Stimulated activated CD8-positive, alpha-beta memory T cell treated with anti-CD3 and anti-CD28 coated beads, Interleukin-7, amount 100 ng/mL, for 24 hours (primary cell): ENCODE measurements at regions not wholly inside any gene's neighbourhood (a gene's known extent, or its start where the extent isn't known, plus 50 kb on each side); places are given as distances from the start of the nearest gene placed in this dataset.
"Not testable (repeated sequence)": the region's sequence is repeated elsewhere in the genome, so short reads cannot be mapped to it uniquely, and the experiment has no call there.

Experiments used
- DNase-seq: peaks from one replicate; pipeline ENCODE4 v3.0.0-alpha.2; 2020; ENCODE audit warnings: low read depth

DNA sequence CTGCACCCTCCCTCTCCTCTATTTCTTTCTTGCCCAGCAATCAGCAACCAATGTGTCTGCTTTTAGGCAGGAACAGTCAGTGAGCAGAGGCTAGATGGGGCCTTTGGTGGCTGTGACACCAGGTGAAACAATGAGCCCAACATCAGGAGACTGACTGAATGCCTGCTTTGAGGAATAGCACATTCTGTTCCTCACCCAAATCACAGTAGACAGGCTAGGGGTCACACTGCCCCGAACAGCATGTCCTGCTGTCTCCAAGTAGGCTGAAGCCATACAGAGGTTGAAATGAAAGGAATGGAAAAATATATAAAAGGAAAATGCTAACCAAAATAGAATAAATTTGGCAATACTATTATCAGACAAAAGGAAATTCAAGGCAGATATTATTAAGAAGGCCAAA, 122.5 kb upstream of the GDNF start:
- no peak for DNase-seq

DNA sequence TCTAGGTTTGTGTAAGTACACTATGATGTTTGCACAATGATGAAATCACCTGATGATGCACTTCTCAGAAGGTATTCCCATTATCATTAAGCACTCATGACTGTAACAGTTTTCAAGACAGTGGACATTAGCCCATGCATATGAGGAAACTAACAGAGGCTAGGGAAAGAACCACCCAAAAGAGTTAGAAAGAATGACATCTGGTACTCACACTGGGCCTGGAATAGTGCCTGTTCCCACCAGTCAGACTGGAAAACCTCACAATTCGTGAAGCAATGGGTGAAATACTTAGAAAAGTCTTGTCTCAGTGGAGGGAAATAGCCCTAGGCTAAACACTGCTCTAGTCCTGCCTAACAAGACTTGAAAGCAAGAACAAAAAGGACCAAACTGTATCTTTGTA, 117.4 kb upstream of the GDNF start:
- no peak for DNase-seq

DNA sequence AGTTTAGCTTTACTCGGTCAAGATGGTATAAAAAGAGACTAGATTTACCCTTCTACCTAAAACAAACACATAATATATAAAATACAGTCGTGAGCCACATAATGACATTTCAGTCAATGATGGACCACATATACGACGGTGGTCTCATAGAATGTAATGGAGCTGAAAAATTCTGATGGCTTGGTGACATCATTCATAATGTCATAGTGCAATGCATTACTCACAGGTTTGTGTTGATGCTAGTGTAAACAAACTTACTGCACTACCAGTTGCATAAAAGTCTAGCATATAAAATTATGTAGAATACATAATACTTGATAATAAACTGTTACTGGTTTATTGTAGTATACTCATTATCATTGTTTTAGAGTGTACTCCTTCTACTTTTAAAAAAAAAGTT, 115.9 kb upstream of the GDNF start:
- DNase-seq: no peak

DNA sequence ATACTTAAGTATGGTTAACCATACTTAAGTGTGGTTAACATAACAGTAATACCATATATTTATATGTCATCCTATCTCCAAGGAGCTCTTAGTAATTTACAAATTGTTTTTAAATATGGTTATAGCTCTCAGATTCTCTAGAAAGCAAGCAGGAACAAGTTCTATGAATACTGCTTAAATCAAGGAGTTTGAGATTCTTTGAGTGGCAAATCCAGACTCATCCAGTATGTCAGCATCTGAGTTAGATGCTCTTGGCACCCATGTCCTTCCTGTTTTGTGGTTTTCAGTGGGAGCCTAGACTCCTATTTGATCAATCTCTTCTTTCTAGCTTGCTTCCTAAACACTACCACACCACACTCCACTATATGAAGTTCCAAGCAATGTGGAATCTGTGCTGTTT, 114.7 kb upstream of the GDNF start:
- no peak for DNase-seq

DNA sequence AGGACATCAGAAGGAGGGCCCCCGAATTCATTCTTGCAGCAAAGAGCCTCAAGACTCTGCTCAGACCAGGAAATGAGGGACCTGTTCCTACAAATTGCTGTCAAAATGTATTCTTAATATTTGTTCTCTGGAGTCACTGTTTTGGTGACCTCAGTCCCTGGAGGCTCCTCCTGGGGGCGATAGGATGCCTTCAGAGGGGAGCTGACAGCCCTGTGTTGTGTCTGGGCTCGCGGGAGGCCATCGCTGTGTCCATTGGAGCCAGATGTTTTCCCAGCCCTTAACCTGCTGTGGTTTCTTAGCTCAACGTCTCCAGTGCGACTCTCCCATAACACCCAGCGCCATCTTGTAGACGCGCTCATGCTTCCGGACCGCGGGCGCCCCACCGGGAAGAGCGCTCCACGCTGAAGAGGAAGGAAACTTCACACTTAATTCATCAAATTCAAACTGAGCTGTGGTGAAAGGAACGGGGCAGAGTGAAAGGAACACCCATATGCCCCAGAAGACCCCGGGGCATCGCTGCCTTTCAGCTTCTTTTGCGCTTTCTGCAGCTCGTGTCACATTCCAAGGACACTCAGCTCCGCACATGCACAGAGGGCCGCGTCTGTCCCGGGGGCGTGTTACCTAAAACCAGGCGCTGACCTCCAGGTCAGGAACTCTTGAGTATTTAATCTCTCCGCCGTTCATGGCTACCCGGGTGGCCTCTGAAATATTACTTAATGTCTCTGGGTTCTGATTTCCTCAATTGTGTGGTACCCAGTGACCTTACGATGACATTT, 112.3 kb upstream of the GDNF start:
- DNase-seq: no peak

DNA sequence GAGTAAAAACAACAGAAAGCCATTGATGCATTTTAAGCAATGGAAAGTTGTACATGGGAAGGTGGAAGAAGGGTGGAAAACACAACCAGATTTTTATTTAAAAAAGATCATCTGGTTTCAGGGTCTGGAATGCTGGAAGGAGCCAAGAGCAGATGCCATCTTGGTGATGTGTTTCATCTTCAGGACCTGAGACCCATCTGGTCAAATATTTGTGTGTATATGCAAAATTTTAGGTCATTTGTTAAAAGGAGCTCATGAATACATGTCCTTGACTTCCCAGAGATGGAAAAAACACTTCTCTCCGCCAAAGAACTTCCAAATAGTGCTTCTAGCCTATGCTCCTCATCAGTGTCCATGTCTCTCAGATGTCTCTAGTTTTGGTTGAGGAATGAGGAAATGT, 110.6 kb upstream of the GDNF start:
- no peak for DNase-seq

DNA sequence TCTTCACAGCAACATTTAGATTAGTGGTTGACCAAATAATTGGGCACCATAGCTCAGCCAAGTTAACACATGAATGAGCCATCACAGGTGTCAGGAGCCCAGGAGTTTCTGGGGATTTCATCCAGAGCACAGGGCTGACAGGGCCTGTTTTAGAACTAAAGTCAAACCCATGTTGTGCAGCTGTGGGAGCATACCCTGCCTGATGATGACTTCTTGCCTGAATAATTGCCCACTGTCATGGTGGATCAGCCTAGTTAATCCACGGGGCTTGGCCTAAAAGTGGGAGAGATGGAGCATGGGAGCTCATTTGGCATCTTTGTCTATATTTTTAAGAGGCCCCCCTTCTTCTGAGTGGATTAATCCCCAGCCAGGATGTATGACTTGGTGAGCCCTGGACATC, 105.6 kb upstream of the GDNF start:
- DNase-seq: no peak

DNA sequence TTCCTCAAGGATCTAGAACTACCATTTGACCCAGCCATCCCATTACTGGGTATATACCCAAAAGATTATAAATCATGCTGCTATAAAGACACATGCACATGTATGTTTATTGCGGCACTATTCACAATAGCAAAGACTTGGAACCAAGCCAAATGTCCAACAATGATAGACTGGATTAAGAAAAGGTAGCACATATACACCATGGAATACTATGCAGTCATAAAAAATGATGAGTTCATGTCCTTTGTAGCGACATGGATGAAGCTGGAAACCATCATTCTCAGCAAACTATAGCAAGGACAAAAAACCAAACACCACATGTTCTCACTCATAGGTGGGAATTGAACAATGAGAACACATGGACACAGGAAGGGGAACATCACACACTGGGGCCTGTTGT, 103.3 kb upstream of the GDNF start:
- DNase-seq: not testable (repeated sequence)

DNA sequence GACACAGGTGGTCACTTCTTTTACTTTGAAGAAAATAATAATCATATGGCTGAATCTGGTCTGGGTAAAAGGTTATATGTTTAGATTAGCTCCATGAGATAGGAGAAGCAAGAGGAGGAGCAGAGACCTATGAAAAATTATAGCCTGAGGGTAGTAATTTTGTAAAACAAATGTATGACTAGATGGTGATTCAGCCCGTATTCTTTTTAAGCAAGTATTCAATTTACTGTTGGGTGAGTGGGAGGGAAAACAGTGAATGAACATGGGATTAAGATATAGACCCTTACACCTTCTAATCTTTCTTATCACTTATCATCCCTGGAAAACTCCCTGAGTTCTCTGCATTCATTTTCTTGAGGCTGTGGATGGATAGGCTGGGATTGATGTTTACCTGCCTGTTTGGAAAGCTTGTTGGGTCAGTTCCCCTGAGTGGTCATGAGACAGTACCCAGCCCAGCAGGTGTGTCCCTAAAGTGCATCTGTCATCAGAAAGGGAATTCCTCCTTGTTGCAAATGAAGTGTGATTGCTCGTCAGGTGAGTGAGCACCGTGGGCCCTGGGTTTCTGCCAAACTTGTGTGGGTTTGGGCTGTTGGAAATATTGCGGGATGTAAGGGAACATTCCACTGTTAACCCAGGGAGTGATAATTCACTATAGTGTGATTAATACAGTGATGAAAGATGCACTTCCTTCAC, 101.2 kb upstream of the GDNF start:
- no peak for DNase-seq

DNA sequence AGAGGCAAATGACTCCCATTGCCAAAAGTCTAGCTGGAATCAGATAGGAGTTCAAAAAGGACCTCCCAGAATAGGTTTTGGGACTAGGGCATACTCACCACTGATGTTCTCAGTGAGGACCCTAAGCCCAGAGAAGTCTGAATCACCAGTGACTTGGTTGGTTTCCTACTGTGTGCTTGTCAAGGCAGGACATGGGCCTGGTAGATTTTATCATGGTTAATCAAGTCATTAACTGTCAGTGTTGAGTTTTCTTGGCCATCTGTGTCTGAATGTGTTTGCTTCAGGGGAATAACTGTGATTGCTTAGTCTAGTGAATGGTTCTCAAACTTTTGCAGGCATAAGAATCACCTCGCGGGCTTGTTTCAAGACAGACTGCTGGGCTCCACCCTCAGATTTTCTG, 99.0 kb upstream of the GDNF start:
- DNase-seq: no peak

DNA sequence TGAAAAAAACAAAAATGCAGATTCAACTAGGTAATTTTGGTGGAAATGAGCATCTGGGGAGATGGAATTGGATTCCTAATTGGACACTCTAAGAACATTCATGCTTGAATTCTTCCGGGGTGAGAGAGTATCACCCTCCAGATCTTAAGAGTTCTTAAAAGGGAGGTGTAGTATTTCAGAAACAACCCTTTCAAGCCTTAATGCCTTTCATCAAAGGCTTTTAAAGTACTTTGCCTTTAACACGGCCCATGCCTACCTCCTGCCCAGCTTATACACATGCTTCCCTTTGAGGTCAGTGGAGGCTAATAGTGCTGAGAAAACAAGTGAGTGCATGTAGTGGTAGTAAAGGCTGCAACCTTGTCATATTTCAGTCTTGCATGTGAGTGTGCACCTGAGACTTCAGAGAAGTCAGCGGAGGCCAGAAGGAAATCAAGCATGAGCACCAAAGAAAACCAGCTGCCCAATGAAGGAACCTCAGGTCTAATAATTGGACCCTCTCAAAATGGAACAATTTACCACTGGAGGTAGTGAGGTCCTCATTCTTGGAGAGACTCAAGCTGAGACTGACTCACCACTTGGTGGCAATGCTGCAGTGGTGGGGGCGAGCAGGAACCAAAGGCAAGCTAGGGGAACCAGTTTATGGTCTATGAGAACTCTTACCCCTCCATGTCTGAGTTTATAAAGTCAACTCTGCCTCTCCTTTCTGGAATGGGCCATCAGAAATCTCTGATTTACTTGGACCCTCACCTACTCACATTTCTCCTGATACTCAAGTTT, 98.4 kb upstream of the GDNF start:
- no peak for DNase-seq

DNA sequence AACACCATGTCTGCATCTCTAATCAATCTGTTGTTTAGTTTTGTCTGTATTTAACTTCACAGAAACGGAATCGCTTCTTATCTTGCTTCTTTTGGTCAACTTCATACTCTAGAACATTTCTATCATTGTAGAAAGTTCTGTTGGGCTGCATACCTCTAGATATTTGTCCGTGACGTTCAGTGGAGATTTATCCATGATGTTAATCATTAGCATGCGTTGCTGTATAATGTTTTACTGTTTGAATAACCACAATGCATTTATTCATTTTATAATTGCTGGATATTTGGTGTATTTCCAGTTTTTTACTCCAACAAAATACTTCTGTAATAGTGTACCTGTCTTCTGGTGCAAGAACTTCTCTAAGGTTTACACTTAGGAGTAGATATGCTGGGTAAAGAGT, 96.2 kb upstream of the GDNF start:
- DNase-seq: no peak

DNA sequence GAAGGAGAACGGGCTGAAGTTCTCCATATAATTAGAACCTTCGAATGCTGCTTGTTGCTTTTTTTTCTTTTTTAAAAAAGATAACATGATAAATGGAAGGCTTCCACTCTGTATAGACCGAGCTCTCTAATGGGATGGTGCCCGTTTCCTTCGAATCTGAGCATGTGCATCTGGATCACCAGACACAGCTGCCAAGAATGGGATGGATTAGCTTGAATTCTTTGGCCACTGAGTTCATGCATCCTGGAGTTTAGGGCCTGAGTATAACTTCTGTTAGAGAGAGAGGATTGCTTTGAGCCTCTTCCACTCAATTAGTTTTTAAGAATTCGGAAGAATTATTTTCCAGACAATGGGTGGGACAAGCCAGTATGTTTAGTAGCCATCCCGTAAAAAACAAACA, 93.7 kb upstream of the GDNF start:
- DNase-seq: no peak

DNA sequence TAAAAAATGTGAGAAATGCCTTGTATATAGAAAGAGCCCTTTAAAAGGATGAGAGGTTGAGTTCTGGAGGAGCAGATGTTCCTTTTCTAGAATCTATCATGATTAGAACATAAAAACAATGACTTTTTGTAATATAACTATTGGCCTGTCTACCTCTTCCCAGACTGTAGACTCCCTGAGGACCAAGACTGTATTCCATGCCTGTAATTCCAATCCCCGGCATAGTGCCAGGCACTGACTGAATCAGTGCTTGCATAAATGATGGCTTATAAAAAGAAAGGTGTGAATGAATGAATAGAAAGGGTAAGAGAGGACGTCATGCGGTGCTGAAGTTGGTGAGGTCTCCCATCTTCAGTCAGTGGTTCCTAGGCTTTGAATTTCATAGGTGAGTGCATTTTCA, 92.6 kb upstream of the GDNF start:
- no peak for DNase-seq

DNA sequence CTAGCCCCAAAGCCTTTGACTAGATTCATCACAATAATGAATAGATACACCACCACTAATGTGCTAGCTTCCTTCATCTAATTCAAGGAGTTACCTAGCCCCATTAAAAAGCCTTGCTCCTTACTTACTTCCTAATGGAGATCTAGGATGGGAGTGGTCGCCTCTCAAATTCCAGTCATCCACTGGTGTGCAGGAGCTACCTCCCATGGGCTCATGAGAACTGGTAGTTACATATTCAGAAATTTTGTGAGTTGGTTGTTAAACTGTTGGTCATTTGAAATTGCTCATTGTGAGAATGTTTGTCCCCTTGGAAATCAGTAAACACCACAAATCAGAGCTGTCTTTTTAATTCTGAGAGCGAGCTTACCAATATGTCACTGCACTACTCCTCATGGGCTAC, 91.7 kb upstream of the GDNF start:
- no peak for DNase-seq

DNA sequence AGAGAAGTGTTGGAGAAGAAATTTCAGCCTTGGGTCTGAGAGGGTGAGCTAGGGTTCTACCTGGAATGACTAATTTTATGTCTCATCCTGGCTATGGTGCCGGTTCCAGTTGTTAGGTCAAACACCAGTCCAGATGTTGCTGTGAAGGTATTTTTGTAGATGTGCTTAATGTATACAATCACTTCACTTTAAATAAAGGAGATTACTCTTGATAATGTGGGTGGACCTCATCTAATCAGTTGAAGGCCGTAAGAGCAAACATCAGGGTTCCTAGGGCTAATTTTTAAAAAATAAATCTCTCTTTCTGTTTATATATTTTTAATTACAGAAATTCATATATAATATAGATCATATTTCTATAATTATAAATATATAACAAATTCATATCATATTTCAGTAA, 90.5 kb upstream of the GDNF start:
- DNase-seq: no peak

DNA sequence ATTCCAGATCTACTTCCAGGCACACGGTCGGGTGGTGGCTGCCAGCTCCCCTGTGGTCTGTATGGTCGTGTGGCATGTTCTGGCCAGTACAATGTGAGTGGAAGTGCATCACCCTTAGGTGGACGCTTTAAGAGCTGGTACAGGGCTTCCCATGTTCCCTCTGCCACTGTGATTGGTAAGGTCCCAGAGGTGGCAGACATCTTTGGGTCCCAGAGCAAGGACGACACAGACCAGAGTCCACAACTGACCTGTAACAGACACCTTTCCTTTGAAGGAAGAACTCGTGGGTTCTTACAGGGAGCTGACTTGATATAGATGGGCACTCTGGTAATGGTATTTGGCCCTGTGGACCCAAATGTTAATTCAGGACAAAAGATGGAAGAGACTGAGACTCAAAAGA, 90.0 kb upstream of the GDNF start:
- no peak for DNase-seq

DNA sequence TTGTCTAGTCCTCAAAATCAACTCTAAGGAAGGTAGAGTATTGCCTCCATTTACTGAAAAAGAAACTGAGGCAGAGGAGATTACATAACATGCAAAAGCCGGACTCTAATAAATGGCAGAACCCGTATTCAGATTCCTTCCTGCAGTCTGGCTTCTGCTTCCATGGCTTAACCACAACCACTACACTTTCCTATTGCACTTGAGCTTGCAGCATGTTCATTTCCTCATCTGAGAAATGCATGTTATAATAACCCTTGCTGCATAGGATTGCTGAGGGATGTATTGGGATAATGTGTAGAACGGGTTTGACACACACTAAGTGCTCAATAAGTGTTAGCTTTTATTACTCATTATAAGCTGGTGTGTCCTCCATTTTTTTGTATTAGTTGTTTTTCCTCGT, 87.9 kb upstream of the GDNF start:
- DNase-seq: not testable (repeated sequence)

DNA sequence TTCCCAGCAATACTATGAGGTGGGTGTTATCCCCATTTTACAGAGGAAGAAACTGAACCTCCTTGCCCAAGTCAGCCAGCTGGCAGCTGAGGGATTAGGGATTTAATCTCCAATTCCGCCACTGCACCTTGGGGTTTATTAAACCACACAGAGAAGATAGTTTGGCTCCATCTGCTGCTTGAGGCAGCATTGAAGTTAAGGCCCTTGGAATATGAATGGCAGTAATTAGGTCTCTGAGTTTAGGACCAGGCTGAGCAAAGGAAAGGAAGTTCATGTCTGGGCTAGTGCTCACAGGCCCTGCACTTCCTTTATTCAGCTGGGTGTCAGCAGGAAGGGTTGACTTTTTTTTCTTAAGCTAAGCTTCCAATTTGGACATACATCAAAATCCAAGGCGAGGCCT, 86.9 kb upstream of the GDNF start:
- DNase-seq: no peak

DNA sequence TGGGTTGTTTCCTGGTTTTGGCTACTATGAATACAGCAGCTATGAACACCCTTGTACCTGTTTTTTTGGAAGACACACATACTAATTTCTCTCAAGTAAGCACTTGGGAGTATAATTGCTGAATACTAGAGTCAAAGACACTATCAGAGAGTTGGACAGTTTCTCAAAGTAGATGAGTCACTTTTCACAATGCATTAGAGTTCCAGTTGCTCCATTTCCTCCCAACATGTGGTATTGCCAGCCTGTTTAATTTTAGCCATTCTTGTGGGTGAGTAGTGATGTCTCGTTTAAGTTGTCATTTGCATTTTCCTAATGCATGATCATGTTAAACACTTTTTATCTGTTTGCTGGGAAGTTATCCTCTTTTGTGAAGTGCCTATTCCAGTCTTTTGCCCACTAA, 81.6 kb upstream of the GDNF start:
- no peak for DNase-seq

DNA sequence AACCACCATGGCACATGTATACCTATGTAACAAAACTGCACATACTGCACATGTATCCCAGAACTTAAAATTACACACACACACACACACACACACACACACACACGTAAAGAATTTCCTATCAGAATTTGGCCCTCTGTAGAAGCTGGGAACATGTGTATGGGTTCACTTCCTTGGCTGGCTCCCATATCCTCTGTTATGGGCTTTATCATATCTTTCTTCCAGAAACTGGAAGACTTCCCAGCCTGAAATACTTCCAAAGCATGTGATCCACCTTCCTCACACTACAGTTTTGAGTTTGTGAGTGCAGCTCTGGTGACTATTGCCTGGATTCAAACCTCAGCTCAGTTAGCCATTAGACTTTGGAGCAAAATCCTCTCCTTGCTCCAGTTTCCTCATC, 78.6 kb upstream of the GDNF start:
- no peak for DNase-seq

DNA sequence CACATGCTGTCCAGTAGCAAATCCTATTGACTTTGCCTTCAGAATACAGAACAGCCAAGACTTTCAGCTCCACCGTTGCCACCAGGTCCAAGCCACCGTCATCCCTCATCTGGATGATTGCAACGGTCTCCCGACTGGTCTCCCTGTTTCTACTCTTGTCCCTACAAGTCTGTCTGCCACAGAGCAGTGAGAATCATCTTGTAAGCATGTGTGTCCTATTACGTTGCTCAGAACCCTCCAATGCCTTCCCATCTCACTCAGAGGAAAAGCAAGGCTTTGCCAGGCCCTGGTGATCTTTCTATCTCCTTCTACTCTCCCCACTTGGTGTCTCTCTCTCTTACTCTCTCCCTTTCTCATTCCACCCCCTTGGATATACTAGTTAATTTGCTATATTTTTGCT, 76.7 kb upstream of the GDNF start:
- no peak for DNase-seq

DNA sequence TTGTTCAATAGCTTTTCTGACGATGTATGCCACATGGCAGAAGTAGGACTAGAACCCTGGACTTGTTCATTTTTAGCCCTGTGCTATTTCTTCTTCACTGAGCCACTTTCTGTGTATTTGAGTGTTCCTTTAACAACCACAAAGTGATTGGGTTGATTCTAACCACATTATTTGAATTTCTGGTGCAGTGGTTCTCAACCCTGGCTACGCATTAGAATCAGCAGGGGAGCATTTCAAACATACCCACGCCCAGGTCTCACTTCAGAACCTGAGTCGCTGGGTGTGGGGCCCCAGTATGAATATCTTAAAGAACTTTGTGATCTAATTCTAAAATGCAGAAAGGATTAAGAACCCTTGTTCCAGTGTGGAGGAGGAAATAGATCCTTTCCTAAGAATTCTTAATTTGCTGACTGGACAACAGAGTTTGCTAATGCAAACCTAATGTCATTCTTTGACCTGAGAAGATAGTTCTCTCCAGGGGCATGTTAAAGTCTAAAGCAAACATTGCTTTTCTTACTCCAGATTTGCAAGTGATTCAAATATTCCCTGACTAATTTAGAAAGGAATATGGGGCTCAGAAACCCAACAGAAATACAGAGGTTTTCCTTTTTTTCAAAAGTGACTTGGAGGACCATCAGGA, 75.4 kb upstream of the GDNF start:
- DNase-seq: no peak
